Liver (tissue), 3 donors: ENCODE measurements at regions not wholly inside any gene's neighbourhood (a gene's known extent, or its start where the extent isn't known, plus 50 kb on each side); places are given as distances from the start of the nearest gene placed in this dataset.

Source experiments
- CTCF ChIP-seq: fragments of 150-350 bp; IDR thresholded peaks from 2 replicates; pipeline ENCODE4 v1.5.1; 2017; ENCODE audit warnings: improper control_type of control experiment, low read depth, low read length; ENCODE audit not compliant: missing input control
- GABPA ChIP-seq, 2 donors: IDR thresholded peaks in 1 of 2; conservative IDR thresholded peaks in 1 of 2; 2 replicates each; pipeline ENCODE4 v1.6.1; 2016; ENCODE audit warnings: antibody characterized with exemption in 2 of 2, mild to moderate bottlenecking in 1 of 2, moderate library complexity in 1 of 2
- NR2F2 ChIP-seq: IDR thresholded peaks from 2 replicates; pipeline ENCODE4 v1.6.1; 2016; ENCODE audit warnings: antibody characterized with exemption
- RAD21 ChIP-seq, 2 donors: IDR thresholded peaks; 2 replicates each; pipeline ENCODE4 v1.6.1; 2016; ENCODE audit warnings: antibody characterized with exemption in 2 of 2, mild to moderate bottlenecking in 2 of 2
- REST ChIP-seq: IDR thresholded peaks from 2 replicates; pipeline ENCODE4 v1.6.1; 2016; ENCODE audit warnings: antibody characterized with exemption, mild to moderate bottlenecking
- RXRA ChIP-seq, 2 donors: IDR thresholded peaks; 2 replicates each; pipeline ENCODE4 v1.6.1; 2017 to 2018; ENCODE audit warnings: antibody characterized with exemption in 2 of 2, mild to moderate bottlenecking in 1 of 2
- SP1 ChIP-seq: IDR thresholded peaks from 2 replicates; pipeline ENCODE4 v1.6.1; 2018; ENCODE audit warnings: antibody characterized with exemption, mild to moderate bottlenecking
- TAF1 ChIP-seq: conservative IDR thresholded peaks from 2 replicates; pipeline ENCODE4 v1.6.1; 2016; ENCODE audit warnings: antibody characterized with exemption, mild to moderate bottlenecking
- YY1 ChIP-seq: IDR thresholded peaks from 2 replicates; pipeline ENCODE4 v1.6.1; 2016; ENCODE audit warnings: antibody characterized with exemption, mild to moderate bottlenecking
- ZBTB33 ChIP-seq: IDR thresholded peaks from 2 replicates; pipeline ENCODE4 v1.6.1; 2016; ENCODE audit warnings: antibody characterized with exemption
- donor health status: healthy.
- donor health status: healthy.

GRCh38 chr4:128527351-128527750, 239.7 kb upstream of the PGRMC2 start:
- TF ChIP-seq REST: no peak
- TF ChIP-seq CTCF: no peak
- TF ChIP-seq SP1: no peak
- no peak for TF ChIP-seq YY1
- no peak for TF ChIP-seq TAF1
- TF ChIP-seq RXRA (IDR thresholded peaks at IDR 0.05): no peak
- no peak for TF ChIP-seq ZBTB33
- no peak for TF ChIP-seq NR2F2
- TF ChIP-seq RAD21 (IDR thresholded peaks at IDR 0.05): no peak
- no peak for TF ChIP-seq GABPA (IDR thresholded peaks at IDR 0.05 in 1 of 2, conservative IDR thresholded peaks at IDR 0.05 in 1 of 2)
